DMS114 treated with DMSO at 0.1 percent for 48 hours (cell line): ENCODE measurements at regions not wholly inside any gene's neighbourhood (a gene's known extent, or its start where the extent isn't known, plus 50 kb on each side); places are given as distances from the start of the nearest gene placed in this dataset.
"Not testable (repeated sequence)": the region's sequence is repeated elsewhere in the genome, so short reads cannot be mapped to it uniquely, and the experiment has no call there.

Experiments used
- DNase-seq: peaks from one replicate; lab custom pipeline; 2025; ENCODE audit not compliant: unreplicated experiment; lab: John Stamatoyannopoulos, UW

DNA sequence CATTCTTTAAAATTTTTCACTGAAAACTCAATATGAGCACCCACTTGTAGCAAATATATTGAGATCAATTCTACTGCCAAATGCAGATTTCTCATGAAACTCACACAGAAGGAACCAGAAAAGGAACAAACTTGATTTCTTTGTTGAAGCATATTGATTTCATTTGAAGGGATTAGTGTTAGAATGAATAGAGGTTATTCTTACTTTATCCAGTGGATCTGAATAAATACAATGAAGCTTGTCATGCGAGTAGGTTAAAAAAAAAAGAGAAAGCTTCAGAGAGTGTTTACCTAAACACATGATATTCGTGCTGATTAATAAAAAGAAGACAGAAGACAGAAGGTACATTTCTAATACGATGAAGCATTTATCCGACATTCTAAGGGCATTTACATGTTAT is 226.7 kb upstream of the ZSWIM2 start:
- DNase-seq = no peak

DNA sequence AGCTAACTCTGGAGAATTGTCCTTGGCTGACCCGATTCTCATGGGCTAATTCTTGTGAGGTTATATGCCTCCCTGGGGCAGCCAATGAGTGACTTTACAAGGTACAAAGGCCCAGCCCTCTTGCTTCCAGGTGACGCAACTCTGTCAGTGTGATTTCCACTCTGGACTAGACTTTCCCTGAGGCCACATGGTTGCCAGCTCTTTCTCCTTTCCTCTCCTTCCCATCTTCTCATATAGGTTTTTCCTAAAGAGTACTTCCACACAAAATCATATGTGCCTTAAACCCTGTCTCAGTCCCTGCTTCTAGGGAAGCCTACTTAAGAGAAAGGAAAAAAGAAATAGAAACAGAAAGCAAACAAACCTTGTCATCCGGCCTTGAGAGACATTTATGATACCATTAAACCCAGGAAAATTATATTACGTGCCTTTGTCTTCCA is 226.2 kb upstream of the ZSWIM2 start:
- no peak for DNase-seq

DNA sequence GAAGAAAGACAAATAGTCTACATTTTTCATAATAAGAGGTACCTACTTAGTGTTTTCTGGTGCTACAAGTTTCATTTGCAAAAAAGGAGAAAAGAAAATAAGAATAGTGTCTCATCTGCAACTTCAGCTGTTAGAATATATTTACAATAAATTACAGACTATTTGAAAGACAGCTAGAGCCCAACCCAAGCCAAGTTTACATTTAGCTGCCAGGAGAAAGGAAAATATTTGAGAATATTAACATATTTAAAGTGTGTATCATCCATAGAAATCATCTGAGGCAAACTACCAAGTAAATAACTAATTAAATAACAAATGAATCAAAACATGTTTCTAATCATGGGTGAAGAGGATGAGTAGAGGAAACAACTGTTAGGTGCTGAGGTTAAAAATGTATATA is 209.2 kb upstream of the ZSWIM2 start:
- no peak for DNase-seq

DNA sequence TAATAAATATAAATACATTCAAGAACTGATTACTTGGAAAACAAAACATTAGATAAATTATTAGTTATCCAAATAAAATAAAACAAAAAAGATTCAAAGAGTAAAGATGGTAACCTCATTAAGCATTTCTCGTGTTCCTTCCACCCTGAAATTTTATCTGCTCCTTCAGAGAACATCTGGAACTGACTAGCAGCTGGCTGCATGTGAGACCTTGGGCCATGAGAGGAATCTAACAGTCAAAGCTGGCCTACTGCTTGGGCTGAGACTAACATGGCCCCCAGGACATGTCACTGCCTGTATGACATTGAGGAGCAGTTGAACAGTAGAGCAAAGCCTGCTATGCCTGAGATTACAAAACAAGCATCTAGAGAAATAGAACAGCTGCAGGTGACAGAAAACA is 208.5 kb upstream of the ZSWIM2 start:
- no peak for DNase-seq

DNA sequence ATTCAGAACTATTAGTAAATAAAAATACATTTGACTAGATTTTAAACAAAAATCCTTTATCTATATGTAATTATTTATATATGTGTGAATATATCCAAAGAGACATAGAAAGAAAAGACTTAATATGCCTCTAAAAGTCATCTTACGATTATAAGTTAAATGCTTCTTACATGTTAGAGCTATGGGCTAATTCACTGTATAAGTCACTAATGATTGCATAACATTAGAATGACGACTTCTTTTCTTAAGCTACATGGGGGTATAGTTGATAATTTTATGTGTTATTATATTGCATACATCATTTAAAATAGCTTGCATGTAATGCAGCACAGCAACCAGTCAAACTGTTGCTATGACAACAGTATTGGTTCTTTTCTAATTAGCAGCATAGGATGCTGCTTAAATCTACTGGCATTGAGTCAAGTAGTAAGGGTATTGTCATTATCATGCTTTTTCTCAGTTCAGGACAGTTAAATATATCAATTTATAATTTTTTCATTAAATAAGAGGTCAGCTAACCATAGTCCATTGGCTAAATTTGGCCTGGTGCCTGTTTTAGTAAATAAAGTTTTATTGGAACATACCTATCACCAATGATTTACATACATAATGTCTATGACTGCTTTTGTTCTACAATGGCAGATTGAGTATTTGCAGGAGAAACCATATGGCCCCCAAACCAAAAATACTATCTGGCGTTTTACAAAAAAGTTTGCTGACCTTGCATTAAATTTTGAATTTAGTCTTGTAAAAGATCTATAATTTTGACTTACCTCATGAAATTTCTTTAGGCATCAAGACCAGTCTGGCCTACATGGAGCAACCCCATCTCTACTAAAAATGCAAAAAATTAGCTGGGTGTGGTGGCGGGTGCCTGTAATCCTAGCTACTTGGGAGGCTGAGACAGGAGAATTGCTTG is 207.7 kb upstream of the ZSWIM2 start:
- DNase-seq = no peak

DNA sequence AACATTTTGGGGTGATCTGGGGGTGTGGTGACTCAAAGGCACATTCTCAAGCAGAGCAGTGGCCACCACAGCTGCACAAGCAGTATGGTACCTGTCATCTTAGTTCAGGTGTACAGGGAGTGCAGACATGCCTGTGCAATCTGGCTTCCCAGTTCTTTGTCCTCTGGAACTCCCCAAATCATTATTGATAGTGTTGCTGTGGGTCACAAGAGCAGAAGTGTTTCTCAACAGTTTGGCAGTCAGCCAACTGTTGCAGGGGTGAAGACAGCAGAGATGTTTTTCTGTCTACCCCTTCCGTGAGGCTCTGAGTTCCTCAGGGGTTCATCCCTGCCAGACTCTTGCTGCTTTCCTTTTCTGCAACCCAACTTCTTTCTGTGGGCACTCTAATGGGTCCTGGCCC is 206.5 kb upstream of the ZSWIM2 start:
- DNase-seq = no peak

DNA sequence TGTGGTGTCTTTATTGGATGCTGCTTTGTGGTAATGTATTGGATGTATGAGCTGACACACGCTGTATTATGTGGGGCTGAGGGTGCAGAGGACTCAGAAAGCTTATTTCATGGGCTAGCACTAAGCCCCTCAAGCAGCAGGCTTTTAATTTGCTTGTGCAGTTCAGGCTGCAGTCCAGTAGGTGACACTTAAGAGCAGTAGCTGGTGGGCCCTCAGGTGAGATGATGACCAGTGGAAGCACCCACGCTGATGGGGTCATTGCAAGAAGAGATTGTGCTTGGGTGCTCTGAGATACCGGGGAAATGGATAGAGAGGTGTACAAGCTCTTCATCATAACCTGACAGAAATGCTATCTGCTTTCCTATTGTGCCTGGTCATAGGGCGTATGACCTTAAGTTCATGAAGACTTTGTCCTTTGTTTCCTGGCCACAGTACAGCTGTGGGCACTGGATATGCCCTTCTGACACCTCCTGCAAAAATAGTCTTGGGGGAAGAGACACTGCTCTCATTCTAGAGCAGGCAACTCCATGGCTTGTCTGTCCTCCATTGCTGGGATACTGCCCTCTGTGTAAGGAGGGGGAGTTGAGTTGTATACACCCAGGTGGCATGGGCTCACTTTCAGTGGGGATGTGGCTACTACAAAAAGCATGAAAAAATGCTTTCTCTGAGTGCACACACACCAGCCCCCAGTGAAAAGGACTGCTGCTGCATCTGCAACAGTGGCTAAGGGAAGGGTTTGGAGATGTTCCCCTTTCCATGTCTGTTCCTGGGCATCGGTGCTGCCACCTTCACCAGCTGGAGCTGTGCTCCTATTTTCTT is 205.7 kb upstream of the ZSWIM2 start:
- DNase-seq = no peak

DNA sequence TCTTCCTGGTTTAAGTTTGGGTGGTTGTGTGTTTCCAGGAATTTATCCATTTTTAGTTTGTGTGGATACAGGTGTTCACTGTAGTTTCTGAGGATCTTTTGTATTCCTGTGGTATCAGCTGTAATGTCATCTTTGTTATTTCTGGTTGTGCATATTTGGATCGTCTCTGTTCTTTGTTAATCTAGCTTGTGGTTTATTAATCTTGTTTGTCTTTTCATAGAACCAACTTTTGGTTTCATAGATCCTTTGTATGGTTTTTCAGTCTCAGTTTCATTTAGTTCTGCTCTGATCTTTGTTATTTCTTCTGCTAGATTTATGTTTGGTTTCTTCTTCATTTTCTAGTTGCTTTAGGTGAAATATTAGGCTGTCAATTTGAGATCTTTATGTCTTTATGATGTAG is 202.4 kb upstream of the ZSWIM2 start:
- DNase-seq = no peak

DNA sequence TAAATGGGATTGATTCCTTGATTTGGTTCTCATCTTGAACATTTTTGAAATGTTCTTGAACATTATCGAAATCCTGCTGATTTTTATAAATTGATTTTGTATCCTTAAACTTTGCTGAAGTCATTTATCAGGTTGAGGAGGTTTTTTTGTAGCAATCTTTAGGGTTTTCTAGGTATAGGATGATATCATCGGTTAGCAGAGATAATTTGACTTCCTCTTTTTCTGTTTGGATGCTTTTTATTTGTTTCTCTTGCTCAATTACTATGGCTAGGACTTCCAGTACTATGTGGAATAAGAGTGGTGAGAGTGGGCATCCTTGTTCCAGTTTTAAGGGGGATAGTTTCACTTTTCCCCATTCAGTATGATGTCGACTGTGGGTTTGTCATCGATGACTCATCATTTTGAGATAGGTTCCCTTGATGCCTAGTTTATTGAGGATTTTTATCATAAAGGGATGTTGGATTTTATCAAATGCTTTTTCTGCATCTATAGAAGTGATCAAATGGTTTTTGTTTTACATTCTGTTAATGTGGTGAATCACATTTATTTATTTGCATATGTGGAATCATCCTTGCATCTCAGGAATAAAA is 201.5 kb upstream of the ZSWIM2 start:
- DNase-seq = no peak

DNA sequence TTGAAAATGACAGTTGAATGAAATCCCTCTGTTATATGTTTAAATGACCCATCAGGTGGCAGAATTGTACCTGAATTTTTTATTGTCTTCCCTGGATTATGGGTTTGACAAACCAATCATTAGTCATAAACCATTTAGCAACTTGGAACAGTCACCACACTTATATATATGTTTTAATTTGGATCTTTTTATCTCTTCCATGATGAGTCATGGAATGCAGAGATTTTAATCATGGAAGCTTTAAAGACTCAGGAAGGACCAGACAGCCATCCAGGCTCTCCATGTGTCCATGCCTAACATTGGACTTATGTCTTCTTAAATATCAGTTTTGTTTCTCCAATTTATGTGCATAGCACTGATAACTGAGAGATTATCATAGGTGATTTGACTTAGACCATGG is 188.3 kb upstream of the ZSWIM2 start:
- no peak for DNase-seq

DNA sequence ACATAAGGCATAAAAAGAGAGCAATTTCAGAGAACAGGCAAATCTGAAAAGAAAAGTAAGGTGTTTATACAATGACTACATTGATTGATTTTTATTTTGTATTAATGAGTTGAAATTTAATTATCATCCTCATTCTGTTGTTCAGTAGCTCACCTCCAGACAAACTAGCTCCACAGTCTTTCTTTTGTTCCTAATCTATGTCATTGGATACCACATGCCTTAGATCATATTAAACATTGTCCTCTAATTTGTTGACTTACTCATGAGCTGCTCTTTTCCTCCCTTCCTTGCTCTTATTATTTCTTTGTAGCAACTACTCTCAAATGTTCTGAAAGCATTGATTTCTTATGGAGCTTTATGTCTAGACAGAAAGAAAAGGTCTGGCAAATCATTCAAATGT is 185.5 kb upstream of the ZSWIM2 start:
- no peak for DNase-seq

DNA sequence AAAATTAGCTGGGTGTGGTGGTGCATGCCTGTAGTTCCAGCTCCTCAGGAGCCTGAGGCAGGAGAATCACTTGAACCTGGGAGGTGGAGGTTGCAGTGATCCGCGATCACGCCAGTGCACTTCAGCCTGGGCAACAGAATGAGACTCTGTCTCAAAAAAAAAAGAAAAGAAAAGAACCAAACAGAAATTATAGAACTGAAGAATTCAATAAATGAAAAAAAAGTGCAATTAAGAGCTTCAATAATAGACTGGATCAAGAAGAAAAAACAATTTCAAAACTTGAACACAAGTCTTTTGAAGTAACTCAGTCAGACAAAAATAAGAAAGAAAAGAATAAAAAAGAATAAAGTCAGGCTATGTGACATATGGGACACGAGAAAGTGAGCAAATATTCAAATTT is 175.8 kb upstream of the ZSWIM2 start:
- DNase-seq = no peak

DNA sequence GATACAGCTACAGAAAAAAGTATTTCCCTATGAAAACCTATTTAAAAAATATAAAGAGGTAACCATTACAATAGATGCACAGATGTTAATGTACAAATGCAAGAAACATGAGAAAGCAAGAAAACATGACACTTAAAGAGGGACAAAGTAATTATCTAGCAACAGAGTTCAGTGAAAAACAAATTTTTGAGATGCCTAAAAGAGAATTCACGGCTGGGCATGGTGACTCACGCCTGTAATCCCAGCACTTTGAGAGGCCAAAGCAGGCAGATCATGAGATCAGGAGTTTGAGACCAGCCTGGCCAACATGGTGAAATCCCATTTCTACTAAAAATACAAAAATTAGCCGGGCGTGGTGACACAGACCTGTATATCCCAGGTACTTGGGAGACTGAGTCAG is 175.0 kb upstream of the ZSWIM2 start:
- not testable (repeated sequence) for DNase-seq

DNA sequence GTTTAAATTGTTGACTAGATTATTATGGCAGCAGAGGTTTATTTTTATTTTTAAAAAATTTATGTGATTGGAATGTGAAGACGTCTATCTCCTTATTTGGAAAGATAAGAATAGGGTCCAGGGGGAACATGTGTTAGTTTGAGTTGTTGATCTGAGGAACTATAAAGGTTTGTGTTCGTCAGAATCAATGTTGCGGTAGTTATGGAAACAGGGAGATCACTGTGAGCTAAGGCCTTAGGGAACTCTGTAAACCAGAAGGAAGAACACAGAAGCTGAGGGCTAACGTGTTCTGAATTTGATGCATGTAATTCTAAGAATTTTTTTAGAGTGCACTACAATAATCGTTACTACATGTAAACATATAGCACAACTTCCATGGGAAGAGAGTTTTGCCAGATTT is 168.5 kb upstream of the ZSWIM2 start:
- DNase-seq = no peak

DNA sequence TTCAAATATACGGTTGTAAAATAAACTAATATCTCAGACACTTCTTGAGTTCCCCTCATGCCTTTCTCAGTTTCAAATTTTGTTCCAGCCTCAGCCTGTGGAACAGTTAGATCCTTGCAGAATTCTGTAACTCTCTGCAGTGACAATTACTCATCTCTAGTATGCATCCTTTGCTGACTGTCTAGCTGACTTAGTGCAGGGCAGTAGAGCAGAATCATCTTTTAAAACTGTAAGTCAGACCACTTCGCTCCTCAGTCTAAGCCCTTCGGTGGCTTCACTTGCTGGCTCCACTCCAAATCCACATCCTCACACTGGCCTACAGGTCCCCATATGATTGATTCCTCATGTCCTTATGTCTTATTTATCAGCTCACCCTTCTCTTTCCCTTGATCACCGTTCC is 164.1 kb upstream of the ZSWIM2 start:
- DNase-seq = no peak

DNA sequence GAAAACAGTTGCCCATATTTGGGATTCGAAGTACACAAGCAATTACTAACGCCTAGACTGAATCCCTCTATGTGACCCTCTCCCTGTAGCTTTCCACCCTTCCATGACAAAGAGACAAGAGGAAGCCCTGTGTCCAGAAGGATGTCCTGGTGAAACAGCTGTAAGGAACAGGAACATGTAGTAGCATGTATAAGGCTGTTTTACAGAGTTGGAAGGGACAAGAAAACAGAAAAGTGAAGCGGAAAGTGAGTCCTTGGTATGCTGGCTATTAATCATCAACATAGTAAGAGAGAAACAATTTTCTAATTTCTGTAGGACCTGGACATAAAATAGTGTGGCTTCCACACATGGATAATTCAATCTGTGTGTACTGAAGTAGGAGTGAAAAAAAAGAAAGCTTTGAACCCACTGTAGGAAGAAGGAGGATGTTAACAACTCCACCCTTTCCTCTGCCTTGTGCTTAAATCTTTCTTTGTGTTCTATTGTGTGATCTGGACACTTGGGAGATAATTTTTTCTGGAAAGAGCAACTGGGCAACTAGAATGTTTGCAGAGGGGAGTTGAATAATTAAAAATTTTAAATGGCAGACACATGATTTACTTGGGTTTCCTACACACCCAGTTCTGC is 162.3 kb upstream of the ZSWIM2 start:
- DNase-seq = no peak

DNA sequence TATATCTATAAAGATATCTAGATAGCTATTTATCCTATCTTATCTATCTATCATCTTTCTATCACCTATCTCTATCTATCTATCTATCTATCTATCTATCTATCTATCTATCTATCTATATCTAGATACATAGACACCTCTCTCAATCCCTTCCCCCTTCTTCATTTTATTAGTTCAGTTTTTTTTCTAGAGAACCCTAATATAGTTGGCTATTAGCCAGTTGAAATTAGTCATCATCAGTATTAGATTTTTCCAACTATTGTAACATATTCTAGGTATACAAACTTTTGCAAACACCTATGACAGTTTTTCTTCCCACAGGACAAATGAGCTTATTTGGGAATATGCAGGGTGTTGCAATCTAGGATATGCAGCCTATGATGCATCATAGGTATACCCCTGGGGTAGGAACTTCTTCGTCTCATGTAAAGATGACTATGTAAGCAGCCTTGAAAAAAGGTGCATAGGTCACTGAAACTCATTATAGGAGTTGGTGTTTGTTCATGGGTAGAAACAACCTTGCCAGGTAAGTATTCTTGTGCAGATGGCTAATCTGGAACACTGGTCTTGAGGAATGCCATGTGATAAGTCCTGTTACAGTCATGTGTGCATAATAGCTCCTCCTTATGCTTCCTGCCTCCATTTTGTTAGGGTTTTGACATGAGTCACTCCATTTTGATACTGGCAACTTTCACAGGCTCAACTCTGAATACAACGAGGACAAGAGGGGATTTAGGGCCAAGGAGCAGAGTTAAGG is 160.7 kb upstream of the ZSWIM2 start:
- no peak for DNase-seq

DNA sequence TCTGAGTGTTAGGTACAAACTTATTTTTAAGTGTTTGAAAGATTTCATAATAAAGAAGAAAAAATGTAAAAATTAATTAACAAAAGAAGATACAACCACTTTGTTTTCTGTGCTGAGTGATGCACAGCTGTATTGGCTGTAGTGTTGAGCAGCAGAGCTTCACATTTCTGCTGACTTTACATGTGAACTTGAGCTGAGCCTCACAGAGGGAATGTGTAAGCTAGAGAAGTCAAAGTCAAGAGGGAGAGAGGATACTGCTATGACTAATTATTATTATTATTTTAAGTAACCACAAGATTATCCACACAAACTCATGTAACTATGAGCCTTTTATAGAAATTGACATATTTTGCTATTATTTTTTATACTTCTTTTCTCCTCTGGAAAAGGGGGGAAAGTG is 159.1 kb upstream of the ZSWIM2 start:
- DNase-seq = no peak

DNA sequence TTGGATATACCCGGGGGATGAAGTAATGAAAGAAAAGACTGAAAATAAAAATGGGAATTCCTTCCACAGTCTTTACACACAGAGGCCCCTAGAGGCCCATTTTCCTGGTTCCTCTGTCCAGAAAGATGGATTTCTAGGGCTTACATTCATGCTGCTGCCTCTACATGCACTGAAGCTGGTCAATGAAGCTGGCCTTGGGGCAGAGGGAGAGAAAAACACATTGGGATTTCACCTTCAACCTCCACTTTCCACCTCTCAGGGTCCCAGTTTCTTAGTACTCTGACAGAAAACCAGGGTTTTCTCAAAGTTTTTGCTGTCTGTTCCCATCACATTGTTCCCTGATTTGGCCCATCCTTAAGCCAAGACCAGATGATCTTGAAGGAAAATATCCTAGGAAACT is 154.6 kb upstream of the ZSWIM2 start:
- no peak for DNase-seq

DNA sequence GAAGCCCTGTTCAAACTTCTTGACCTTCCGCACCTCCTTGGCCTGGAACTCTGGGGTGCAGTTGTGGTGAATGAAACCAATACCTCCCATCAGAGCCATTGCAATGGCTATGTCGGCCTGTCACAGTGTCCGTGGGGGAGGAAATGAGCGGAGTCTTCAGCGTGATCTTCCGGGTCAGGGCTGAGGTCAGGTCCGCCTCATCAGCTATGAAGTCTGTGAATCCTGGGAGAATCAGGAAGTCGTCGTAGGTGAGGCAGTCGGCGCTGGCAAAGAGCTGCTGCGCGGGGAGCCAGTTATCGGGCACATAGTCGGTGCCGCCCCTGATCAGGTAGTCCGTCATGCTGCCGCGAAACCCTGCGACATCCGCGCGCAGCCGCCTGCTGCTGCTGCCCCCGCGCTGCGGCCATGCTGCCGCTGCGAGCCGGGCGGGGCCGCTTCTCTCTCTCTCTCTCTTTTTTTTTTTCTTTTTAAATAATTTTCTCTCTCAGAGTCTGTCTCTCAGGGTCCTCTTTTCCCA is 154.1 kb upstream of the ZSWIM2 start:
- DNase-seq = peak; percentile 17
